ENCODE measurements at regions not wholly inside any gene's neighbourhood (a gene's known extent, or its start where the extent isn't known, plus 50 kb on each side); places are given as distances from the start of the nearest gene placed in this dataset.

- Mint-ChIP-seq H3K27me3 (peaks cover 9% of the 10 kb centered on the region), H3K9me3 (no peaks in the 10 kb centered on the region), H3K4me3 (no peak overlapping the region), H3K36me3 (no peaks in the 10 kb centered on the region), H3K27ac (no peak overlapping the region), H3K4me1 (no peaks in the 10 kb centered on the region)
- DNase-seq (no peak), ATAC-seq (ENCODE audit: low read depth) (no peak)
- POLR2A ChIA-PET, result no interaction called here
These were observed 158.6 kb downstream of the CYLD start for GRCh38 chr16:50900391-50900942.

DNA sequence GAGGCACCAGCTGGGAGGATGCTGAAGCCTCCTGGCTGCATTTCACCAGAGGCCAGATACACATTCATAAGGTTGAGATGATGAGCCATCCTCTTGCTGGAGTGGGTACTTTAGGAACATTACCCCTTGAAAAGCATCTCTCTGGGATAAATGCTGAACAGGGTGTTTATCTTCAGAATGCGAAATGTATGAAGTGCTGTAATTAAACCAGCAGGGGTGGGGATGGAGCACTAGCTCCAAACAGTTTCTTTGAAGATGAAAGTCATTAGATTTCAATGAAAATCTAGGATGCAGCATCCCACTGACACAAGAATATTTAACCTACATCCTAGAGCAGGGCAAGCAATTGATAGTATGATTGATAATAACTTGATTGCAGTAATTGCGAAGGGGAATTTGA is 158.1 kb downstream of the CYLD start:
- POLR2A ChIA-PET, result no interaction called here
- Mint-ChIP-seq H3K9me3 (no peaks in the 10 kb centered on the region), H3K4me3 (no peak overlapping the region), H3K4me1 (no peaks in the 10 kb centered on the region), H3K27me3 (peaks cover 9% of the 10 kb centered on the region), H3K27ac (no peak overlapping the region), H3K36me3 (no peaks in the 10 kb centered on the region)
- no peak for DNase-seq
- ATAC-seq (ENCODE audit: low read depth), result no peak

DNA sequence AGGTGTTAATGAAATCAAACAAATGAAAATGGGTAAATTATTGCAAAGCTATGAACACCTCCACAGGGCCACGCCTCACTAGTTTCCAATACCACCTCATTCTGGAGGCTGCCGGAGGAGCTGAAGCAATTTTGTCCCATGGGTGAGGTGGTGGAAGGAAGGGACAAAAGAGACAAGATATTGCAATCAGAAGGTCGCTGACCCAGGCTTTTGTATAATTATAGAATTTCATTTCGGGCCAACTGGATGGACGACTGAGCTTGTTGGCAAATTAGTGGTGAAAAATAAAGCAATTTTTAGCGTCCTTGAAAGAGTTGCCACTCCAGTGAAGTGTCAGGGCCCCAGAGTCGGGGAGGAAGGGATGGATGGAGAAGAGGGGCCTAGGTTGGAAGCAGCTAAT is 147.9 kb downstream of the CYLD start:
- Mint-ChIP-seq H3K27me3 (peaks cover 4% of the 10 kb centered on the region), H3K9me3 (no peaks in the 10 kb centered on the region), H3K27ac (no peak overlapping the region), H3K36me3 (no peaks in the 10 kb centered on the region), H3K4me3 (no peak overlapping the region), H3K4me1 (no peaks in the 10 kb centered on the region)
- POLR2A ChIA-PET, result no interaction called here
- ATAC-seq (ENCODE audit: low read depth) (no peak), DNase-seq (no peak)

GRCh38 chr16:50889276-50889675 is 147.4 kb downstream of the CYLD start:
- no peaks in the 10 kb centered on the region for H3K36me3 Mint-ChIP-seq
- H3K4me3 Mint-ChIP-seq, result no peak overlapping the region

DNA sequence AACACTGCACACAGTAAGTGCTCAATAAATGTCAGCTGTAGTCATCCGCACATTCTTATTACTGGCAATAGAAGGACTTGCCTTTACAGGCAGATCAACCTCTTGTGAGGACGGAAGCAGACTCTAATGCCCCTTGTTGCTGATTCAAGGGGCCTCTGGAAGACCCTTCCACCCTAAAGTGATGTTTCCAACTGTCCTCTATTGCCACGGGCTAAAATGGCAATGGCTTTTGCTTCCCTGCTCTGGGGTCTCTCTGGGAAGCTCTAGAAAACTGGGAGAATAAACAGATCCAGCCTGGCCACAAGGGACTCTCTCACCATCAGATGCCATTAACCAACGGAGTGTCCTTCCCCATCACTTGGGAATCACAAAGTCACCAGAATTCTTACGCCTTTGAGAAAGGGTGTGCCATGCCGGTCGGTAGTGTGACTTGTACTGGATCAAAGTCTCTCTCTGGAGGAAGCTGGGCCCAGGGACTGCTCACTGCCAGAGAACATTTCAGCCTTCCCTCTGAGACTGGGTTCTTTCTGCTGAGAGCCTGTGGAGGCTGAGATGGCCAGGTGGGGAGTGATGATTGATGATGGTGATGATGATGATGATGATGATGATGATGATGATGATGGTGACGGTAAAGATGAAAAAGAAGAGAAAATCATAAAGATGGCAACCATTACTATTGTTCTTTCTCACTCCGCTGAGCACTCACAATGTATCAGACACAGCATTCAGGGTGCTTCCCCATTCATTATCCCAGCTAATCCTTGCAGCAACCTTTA is 146.8 kb downstream of the CYLD start:
- Mint-ChIP-seq H3K9me3 (no peaks in the 10 kb centered on the region), H3K4me1 (no peaks in the 10 kb centered on the region), H3K36me3 (no peaks in the 10 kb centered on the region), H3K27ac (no peak overlapping the region), H3K27me3 (peaks cover 7% of the 10 kb centered on the region), H3K4me3 (no peak overlapping the region)
- POLR2A ChIA-PET, result no interaction called here
- DNase-seq (no peak), ATAC-seq (ENCODE audit: low read depth) (no peak)

More at GRCh38 chr16:50889276-50889675, 147.4 kb downstream of the CYLD start:
- Mint-ChIP-seq H3K9me3 (no peaks in the 10 kb centered on the region), H3K27ac (no peak overlapping the region), H3K27me3 (peaks cover 7% of the 10 kb centered on the region), H3K4me1 (no peaks in the 10 kb centered on the region)
- no peak for ATAC-seq (ENCODE audit: low read depth)
- POLR2A ChIA-PET, result no interaction called here
- DNase-seq, result no peak

- peaks cover 7% of the 10 kb centered on the region for H3K27me3 Mint-ChIP-seq
- H3K27ac Mint-ChIP-seq, result no peak overlapping the region
- H3K36me3 Mint-ChIP-seq, result no peaks in the 10 kb centered on the region
- ATAC-seq (ENCODE audit: low read depth), result no peak
- H3K4me3 Mint-ChIP-seq, result no peak overlapping the region
- H3K4me1 Mint-ChIP-seq, result no peaks in the 10 kb centered on the region
- H3K9me3 Mint-ChIP-seq, result no peaks in the 10 kb centered on the region
- POLR2A ChIA-PET, result no interaction called here
- no peak for DNase-seq
These were observed 145.8 kb downstream of the CYLD start for GRCh38 chr16:50887500-50888298.

GRCh38 chr16:50884066-50884860 is 142.4 kb downstream of the CYLD start:
- Mint-ChIP-seq H3K36me3 (no peaks in the 10 kb centered on the region), H3K27me3 (peaks cover 4% of the 10 kb centered on the region), H3K27ac (no peak overlapping the region), H3K4me1 (no peaks in the 10 kb centered on the region), H3K9me3 (no peaks in the 10 kb centered on the region), H3K4me3 (no peak overlapping the region)
- no peak for ATAC-seq (ENCODE audit: low read depth)
- POLR2A ChIA-PET, result no interaction called here
- DNase-seq, result peak; percentile 44

DNA sequence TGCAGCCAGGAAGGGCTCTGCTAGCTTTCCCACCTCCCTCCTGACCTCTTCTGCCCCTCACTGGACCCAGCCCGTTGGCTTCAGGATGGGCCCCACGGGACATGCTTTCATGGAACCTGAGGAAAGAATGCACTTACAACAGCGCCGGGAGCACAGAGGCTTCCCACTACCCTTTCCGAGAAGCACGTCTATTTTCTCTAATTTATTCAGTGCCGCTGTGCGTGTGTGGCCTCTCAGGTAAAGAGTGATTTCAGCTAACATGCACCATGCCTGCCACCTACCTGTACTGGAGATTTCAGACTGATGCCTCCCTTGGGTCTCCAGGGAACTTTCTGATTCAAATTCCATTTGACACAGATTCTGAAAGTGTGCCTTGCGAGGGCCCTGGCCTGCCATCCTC is 140.1 kb downstream of the CYLD start:
- no peaks in the 10 kb centered on the region for H3K4me1 Mint-ChIP-seq
- no peak for ATAC-seq (ENCODE audit: low read depth)
- POLR2A ChIA-PET, result no interaction called here
- no peak overlapping the region for H3K4me3 Mint-ChIP-seq
- no peaks in the 10 kb centered on the region for H3K9me3 Mint-ChIP-seq
- peaks cover 6% of the 10 kb centered on the region for H3K27me3 Mint-ChIP-seq
- DNase-seq, result no peak
- H3K27ac Mint-ChIP-seq, result no peak overlapping the region
- no peaks in the 10 kb centered on the region for H3K36me3 Mint-ChIP-seq

GRCh38 chr16:50881331-50881830 is 139.5 kb downstream of the CYLD start:
- Mint-ChIP-seq H3K27me3 (peaks cover 6% of the 10 kb centered on the region), H3K27ac (no peak overlapping the region), H3K36me3 (no peaks in the 10 kb centered on the region), H3K4me1 (no peaks in the 10 kb centered on the region), H3K4me3 (no peak overlapping the region), H3K9me3 (no peaks in the 10 kb centered on the region)
- POLR2A ChIA-PET, result no interaction called here
- ATAC-seq (ENCODE audit: low read depth) (no peak), DNase-seq (no peak)

DNA sequence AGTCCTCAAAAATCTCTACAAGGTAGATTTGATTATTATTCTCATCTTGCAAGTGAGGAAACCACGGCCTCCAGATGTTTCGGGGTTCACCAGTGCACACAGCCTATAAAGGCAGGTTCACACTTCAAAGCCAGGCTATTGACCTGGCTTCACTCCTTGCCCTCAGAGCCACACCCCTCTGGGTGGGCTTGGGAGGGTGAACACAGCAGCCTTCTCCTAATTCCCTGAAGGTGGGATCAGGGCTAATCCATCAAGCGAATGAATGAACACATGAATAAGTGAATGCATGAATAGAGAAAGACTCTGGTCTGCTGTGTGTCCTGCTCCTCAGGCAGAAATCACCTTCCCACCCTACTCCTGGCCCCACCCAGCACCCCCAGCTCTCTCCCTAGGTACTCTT is 139.0 kb downstream of the CYLD start:
- Mint-ChIP-seq H3K27me3 (peaks cover 6% of the 10 kb centered on the region), H3K4me1 (no peaks in the 10 kb centered on the region), H3K4me3 (no peak overlapping the region), H3K36me3 (no peaks in the 10 kb centered on the region), H3K9me3 (no peaks in the 10 kb centered on the region), H3K27ac (no peak overlapping the region)
- POLR2A ChIA-PET, result no interaction called here
- ATAC-seq (ENCODE audit: low read depth) (no peak), DNase-seq (no peak)

DNA sequence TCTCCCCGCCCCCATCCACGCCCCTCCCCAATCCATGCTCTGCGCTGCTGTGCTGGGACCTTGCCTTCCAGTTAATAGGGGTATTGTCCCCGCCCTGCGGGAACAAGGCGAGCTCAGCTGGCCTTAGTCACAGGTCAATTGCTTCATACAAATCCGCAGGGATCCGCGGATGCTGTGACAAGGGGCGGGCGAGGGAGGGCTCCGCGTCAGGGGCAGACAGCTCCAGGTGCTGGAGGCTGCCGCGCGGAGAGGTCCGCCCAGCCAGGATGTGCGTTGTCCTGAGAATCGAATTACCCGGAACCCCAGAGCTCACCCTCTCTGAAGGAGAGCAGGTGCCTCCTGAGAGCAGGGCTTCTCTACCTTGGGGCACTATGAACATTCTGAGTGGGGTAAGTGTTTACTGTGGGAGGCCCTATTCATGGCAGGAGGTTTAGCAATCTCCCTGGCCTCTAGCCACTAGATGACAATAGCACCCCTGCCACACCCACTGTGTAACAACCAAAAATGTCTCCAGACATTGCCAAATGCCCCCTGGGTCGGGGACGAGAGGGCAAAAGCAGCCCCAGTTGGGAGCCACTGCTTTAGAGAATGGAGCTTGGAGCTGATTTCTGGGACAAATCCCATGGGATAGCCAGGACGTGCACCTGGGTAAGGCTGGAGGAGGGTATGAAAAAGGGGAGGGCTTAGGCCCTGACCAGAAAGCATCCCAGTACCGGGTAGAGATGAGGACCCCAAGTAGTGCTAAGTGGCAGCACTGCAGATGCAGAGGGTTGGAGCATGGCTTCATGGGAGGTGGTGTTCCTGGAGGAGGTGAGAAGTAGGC is 138.2 kb downstream of the CYLD start:
- no peaks in the 10 kb centered on the region for H3K36me3 Mint-ChIP-seq
- peaks cover 12% of the 10 kb centered on the region for H3K27me3 Mint-ChIP-seq
- H3K4me3 Mint-ChIP-seq, result no peak overlapping the region
- no peaks in the 10 kb centered on the region for H3K9me3 Mint-ChIP-seq
- no peak for DNase-seq
- ATAC-seq (ENCODE audit: low read depth), result no peak
- POLR2A ChIA-PET, result no interaction called here
- H3K4me1 Mint-ChIP-seq, result no peaks in the 10 kb centered on the region
- H3K27ac Mint-ChIP-seq, result no peak overlapping the region

DNA sequence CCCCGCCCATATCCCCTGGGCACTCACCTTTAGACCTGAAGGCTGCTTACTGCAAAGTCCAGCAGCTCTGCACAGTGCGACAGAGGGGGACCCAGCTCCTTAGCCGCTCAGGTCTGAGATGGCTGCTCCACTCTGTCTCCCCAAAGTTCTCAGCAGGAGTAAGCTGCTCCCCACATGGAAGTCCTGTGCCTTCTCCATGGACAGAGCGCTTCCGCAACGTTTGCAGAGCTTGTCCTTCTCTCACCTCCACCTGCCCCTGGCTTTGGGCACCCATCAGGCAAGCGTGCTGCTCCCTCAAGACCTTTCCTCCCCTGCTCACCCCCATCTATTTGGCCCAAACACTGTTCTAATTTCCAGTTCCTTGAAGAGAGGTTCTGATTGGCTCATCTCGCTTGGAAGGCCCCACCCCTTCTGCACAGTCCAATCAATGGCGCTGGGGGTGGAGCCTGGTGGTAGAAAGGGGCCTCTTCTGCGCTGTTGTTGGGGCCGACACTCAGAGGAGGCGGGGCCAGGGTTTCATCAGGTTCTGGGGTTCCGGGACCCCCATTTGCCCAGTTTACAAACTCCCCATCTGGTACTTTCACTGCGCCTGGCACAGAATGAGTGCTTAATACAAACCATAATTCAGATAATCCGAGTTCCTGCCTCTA is 137.2 kb downstream of the CYLD start:
- no peak overlapping the region for H3K4me3 Mint-ChIP-seq
- ATAC-seq (ENCODE audit: low read depth) (no peak), DNase-seq (no peak)
- POLR2A ChIA-PET, result no interaction called here
- no peaks in the 10 kb centered on the region for H3K4me1 Mint-ChIP-seq
- peaks cover 14% of the 10 kb centered on the region for H3K27me3 Mint-ChIP-seq
- no peaks in the 10 kb centered on the region for H3K36me3 Mint-ChIP-seq
- no peak overlapping the region for H3K27ac Mint-ChIP-seq
- H3K9me3 Mint-ChIP-seq, result no peaks in the 10 kb centered on the region
